K562 (cell line): ENCODE measurements at regions not wholly inside any gene's neighbourhood (a gene's known extent, or its start where the extent isn't known, plus 50 kb on each side); places are given as distances from the start of the nearest gene placed in this dataset.

Experiments used
- ATAC-seq: fragments of 200-7000 bp; cut with Tn5 transposase; 3 replicates; pipeline ENCODE4 v1.9.1; 2020; ENCODE audit warnings: moderate library complexity
- BruUV-seq: library from RNA; stranded (reverse); fragments of 400-500 nt; replicated peaks from 2 replicates; lab custom pipeline; 2021; lab: Mats Ljungman, UMichigan
- CTCF ChIA-PET: fragments of 300-600 bp; formaldehyde crosslinking; extraction: SDS; loops from one replicate; lab custom pipeline; 2021; ENCODE audit warnings: low intra/inter-chr PET ratio; lab: Yijun Ruan, JAX
- POLR2A ChIA-PET: fragments of 300-600, 350-650 bp; sonication (Branson Sonifier 250); formaldehyde crosslinking; extraction: SDS; loops from one replicate; lab custom pipeline; 2021; ENCODE audit warnings: antibody characterized with exemption, inconsistent platforms; lab: Yijun Ruan, JAX
- DNase-seq, 4 experiments: peaks; one replicate each; pipeline versions ENCODE4 v3.0.0 to v3.0.0-alpha.2; 2011 to 2018; ENCODE audit warnings: low spot score in 3 of 4, mixed read lengths in 3 of 4; ENCODE audit errors: extremely low read depth in 1 of 4
- FAIRE-seq: peaks from 2 replicates; lab custom pipeline; 2011; peaks lifted over from hg19 to GRCh38; lab: Jason Lieb, UNC
- H2AFZ ChIP-seq: 2 replicates; pipeline ENCODE4 v1.6.0; 2011; ENCODE audit warnings: low read depth, low read length, control low read depth, inconsistent platforms
- H3K27ac ChIP-seq: fragments of 200-600 bp; 3 replicates; pipeline ENCODE4 v1.8.0; 2011; ENCODE audit warnings: low read depth, mild to moderate bottlenecking, control low read depth, inconsistent platforms, low read length, moderate library complexity, mixed read lengths; ENCODE audit errors: extremely low read depth
- H3K27me3 ChIP-seq, 2 experiments: fragments of 300-600 bp in 1 of 2; 2 replicates in 1 of 2; 3 replicates in 1 of 2; pipeline versions ENCODE4 v1.6.0 to v1.8.0; 2011; ENCODE audit warnings: inconsistent platforms in 2 of 2, low read length in 2 of 2, mild to moderate bottlenecking in 1 of 2, mixed read lengths in 1 of 2, moderate library complexity in 1 of 2; ENCODE audit not compliant: control insufficient read depth in 2 of 2, insufficient read depth in 2 of 2
- H3K36me3 ChIP-seq: fragments of 300-600 bp; 3 replicates; pipeline ENCODE4 v1.8.0; 2011; ENCODE audit warnings: mild to moderate bottlenecking, low read length, inconsistent platforms; ENCODE audit not compliant: control insufficient read depth, insufficient read depth
- H3K4me1 ChIP-seq, 2 experiments: fragments of 200-600 bp in 1 of 2; replicated peaks in 1 of 2; 2 replicates in 1 of 2; 3 replicates in 1 of 2; pipeline versions ENCODE4 v1.5.1 to v1.8.0; 2011; ENCODE audit warnings: inconsistent platforms in 2 of 2, low read length in 2 of 2, mild to moderate bottlenecking in 1 of 2, mixed read lengths in 1 of 2, moderate library complexity in 1 of 2; ENCODE audit not compliant: control insufficient read depth in 2 of 2, insufficient read depth in 2 of 2
- H3K4me2 ChIP-seq: 2 replicates; pipeline ENCODE4 v1.6.1; 2011; ENCODE audit warnings: low read length, control low read depth, inconsistent platforms, mixed read lengths; ENCODE audit not compliant: insufficient read depth
- H3K4me3 ChIP-seq: fragments of 200-600 bp; sonication (generic), shearing (Covaris generic); 2 replicates; pipeline ENCODE4 v1.5.1; 2016; ENCODE audit warnings: control low read depth, inconsistent platforms
- H3K79me2 ChIP-seq: fragments of 200-600 bp; 3 replicates; pipeline ENCODE4 v1.8.0; 2011; ENCODE audit warnings: low read length, inconsistent platforms; ENCODE audit not compliant: control insufficient read depth, insufficient read depth
- H3K9ac ChIP-seq, 2 experiments: 2 replicates each; pipeline versions ENCODE4 v1.6.0 to v1.6.1; 2011; ENCODE audit warnings: low read depth in 2 of 2, low read length in 2 of 2, control low read depth in 1 of 2, inconsistent platforms in 1 of 2, mild to moderate bottlenecking in 1 of 2, mixed read lengths in 1 of 2; ENCODE audit not compliant: insufficient read depth in 1 of 2
- H3K9me1 ChIP-seq: one replicate; pipeline ENCODE4 v1.6.0; 2011; ENCODE audit warnings: inconsistent platforms, mild to moderate bottlenecking, low read length, moderate library complexity; ENCODE audit not compliant: control insufficient read depth, insufficient read depth
- H3K9me3 ChIP-seq: replicated peaks from 2 replicates; pipeline ENCODE4 v1.5.1; 2011; ENCODE audit warnings: low read depth, low read length, inconsistent platforms; ENCODE audit not compliant: control insufficient read depth, insufficient read depth
- H4K20me1 ChIP-seq: replicated peaks from 2 replicates; pipeline ENCODE4 v1.6.1; 2011; ENCODE audit warnings: low read length, inconsistent platforms, mixed read lengths; ENCODE audit not compliant: control insufficient read depth, insufficient read depth
- CAMTA2 ChIP-seq: fragments of 250-450 bp; sonication (Bioruptor Pico); conservative IDR thresholded peaks from 2 replicates; pipeline ENCODE4 v1.5.1; 2022
- CREB1 ChIP-seq, 2 experiments: sonication (generic) in 1 of 2; formaldehyde crosslinking in 1 of 2; IDR thresholded peaks; 2 replicates each; pipeline versions ENCODE4 v1.6.1 to v1.8.0; 2012 to 2022; ENCODE audit warnings: inconsistent platforms in 1 of 2, mild to moderate bottlenecking in 1 of 2, missing genetic modification reagents in 1 of 2, moderate library complexity in 1 of 2
- ELF4 ChIP-seq: fragments of 450-650 bp; formaldehyde crosslinking; IDR thresholded peaks from 2 replicates; pipeline ENCODE4 v1.4.0; 2022; ENCODE audit warnings: missing genetic modification characterization
- FOXJ3 ChIP-seq: sonication (generic); formaldehyde crosslinking; IDR thresholded peaks from 2 replicates; pipeline ENCODE4 v1.4.0; 2020; ENCODE audit warnings: mild to moderate bottlenecking, missing genetic modification reagents
- FOXP1 ChIP-seq: sonication (generic); formaldehyde crosslinking; IDR thresholded peaks from 2 replicates; pipeline ENCODE4 v1.8.0; 2022; ENCODE audit warnings: mild to moderate bottlenecking, missing genetic modification reagents
- MAFK ChIP-seq: IDR thresholded peaks from 2 replicates; pipeline ENCODE4 v1.6.1; 2011; ENCODE audit warnings: low read length, improper control_type of control experiment
- MCM2 ChIP-seq: fragments of 450-650 bp; IDR thresholded peaks from 2 replicates; pipeline ENCODE4 v1.6.1; 2017; ENCODE audit warnings: low read depth, mild to moderate bottlenecking
- PRPF4 ChIP-seq: fragments of 200-400 bp; formaldehyde crosslinking; IDR thresholded peaks from one replicate; pipeline ENCODE4 v1.6.1; 2017; ENCODE audit warnings: low read length, low read depth, mild to moderate bottlenecking; ENCODE audit not compliant: insufficient read depth, poor library complexity, severe bottlenecking
- RBBP5 ChIP-seq: fragments of 200-600 bp; sonication (generic); IDR thresholded peaks from 2 replicates; pipeline ENCODE4 v1.6.1; 2012; ENCODE audit warnings: borderline replicate concordance, mild to moderate bottlenecking, low read length, control low read depth, inconsistent platforms; ENCODE audit not compliant: insufficient read depth, poor library complexity, severe bottlenecking
- ZNF316 ChIP-seq: fragments of 450-650 bp; IDR thresholded peaks from 2 replicates; pipeline ENCODE4 v1.6.1; 2016
- ZNF75A ChIP-seq: fragments of 450-650 bp; formaldehyde crosslinking; IDR thresholded peaks from 2 replicates; pipeline ENCODE4 v1.4.0; 2020; ENCODE audit warnings: mild to moderate bottlenecking
- WGBS: fragments of 100-300 bp; shearing (Covaris generic); methylation state at CpG from one replicate; pipeline ENCODE4 v1.1.6; 2016; ENCODE audit warnings: low coverage, mixed read lengths; ENCODE audit not compliant: insufficient coverage; ENCODE audit errors: missing lambda C conversion rate; 5-methylcytosine and 5-hydroxymethylcytosine counted together
- in situ Hi-C: fragments of 300-500 bp; cut with MboI; formaldehyde crosslinking; loops from 4 replicates; pipeline ENCODE4 v1.15.0; 2018; ENCODE audit warnings: inconsistent platforms, mixed read lengths
- intact Hi-C: fragments of 100-400 bp; cut with micrococcal nuclease; formaldehyde crosslinking; loops from 2 replicates; pipeline ENCODE4 v1.14.2; 2022

- TF ChIP-seq FOXJ3 (CRISPR knock-in tag), result no peak
- no peak for TF ChIP-seq ZNF75A (CRISPR knock-in tag)
- TF ChIP-seq ZNF316, result no peak
- no peak for TF ChIP-seq RBBP5
- no peak for TF ChIP-seq FOXP1 (CRISPR knock-in tag)
These were observed 143.8 kb upstream of the NCAM1 start (continued) for GRCh38 chr11:112817376-112817775.

DNA sequence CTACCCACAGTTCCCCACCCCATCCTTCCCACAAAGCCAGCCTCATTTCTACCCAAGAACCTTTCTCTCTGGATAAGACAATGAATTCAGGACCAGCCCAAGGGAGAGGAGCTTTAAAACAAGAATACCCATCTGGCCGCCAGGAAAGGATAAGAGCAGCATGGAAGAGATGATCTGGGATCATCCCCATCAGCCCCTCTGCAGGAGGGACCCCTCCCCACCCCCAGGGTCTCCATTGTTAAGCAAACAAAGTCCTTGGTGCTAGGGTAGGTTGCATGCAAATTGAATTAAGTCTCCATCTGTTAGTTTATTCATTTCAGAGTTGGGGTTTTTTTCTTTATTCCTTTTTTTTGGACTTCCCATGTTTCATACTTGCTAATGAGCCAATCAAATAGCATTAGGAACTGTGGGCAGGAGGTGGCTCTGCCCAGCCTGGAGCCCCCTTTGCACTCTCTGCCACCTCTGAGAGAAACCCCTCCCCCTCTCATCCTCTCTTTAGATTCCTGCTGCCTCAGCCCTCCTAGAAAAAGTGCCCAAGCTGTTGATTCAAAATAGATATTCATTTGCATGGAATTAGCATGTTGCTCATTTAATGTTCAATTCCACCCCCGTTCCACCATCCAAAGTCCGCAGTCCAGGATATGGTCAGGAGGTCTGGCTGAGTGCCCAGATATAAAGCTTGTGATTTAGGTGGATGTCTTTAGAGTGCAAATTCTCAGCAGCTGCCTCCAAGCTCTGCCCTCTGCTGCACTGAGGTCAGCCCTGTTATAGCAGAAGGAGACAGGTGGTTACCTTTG is 138.5 kb upstream of the NCAM1 start:
- no TSS peak for BruUV-seq
- no peak for ATAC-seq

More for the DNA sequence above, 138.5 kb upstream of the NCAM1 start:
- Histone ChIP-seq H2AFZ (no peak overlapping the region), H3K4me3 (no peak overlapping the region), H3K4me2 (no peak overlapping the region), H4K20me1 (no peaks in the 10 kb centered on the region), H3K9me3 (no peaks in the 10 kb centered on the region), H3K79me2 (no peaks in the 10 kb centered on the region), H3K27ac (no peak overlapping the region), H3K36me3 (no peaks in the 10 kb centered on the region), H3K9ac (no peak overlapping the region), H3K9me1 (no peaks in the 10 kb centered on the region), H3K4me1 (no peaks in the 10 kb centered on the region), H3K27me3 (no peaks in the 10 kb centered on the region)
- 0% methylated on average over 3 of the region's 3 CpGs for WGBS
- TF ChIP-seq CAMTA2 (CRISPR knock-in tag) (no peak), CREB1 (IDR thresholded peaks at IDR 0.05) (no peak), CREB1 (CRISPR knock-in tag; IDR thresholded peaks at IDR 0.05) (no peak), MCM2 (no peak), ELF4 (CRISPR knock-in tag) (no peak), PRPF4 (no peak), MAFK (no peak)
- ChIA-PET POLR2A (interaction anchor here (1.0 kb wide), 1 partner anchor 23 kb away, joined by 3 read pairs; no protein-coding TSS in a partner anchor), CTCF (no interaction called here)
- FAIRE-seq (no peak), DNase-seq (no peak)
- in situ Hi-C loops (no loop called here), intact Hi-C loops (no loop called here)
